ENCODE measurements at regions not wholly inside any gene's neighbourhood (a gene's known extent, or its start where the extent isn't known, plus 50 kb on each side); places are given as distances from the start of the nearest gene placed in this dataset.
"Not testable (repeated sequence)": the region's sequence is repeated elsewhere in the genome, so short reads cannot be mapped to it uniquely, and the experiment has no call there.

- no peaks in the 10 kb centered on the region for H3K4me1 ChIP-seq (ENCODE audit: control insufficient read depth, insufficient read depth, low read length, unreplicated experiment)
- no peaks in the 10 kb centered on the region for H3K79me2 ChIP-seq (ENCODE audit: control insufficient read depth, insufficient read depth, low read length, unreplicated experiment)
- no peak overlapping the region for H3K4me3 ChIP-seq (ENCODE audit: low read depth, low read length)
- no peak overlapping the region for H2AFZ ChIP-seq (ENCODE audit: low read length, unreplicated experiment)
- H3K36me3 ChIP-seq (ENCODE audit: insufficient read depth, low read length): no peaks in the 10 kb centered on the region
- no peak overlapping the region for H3K27ac ChIP-seq (ENCODE audit: low read depth, low read length)
- H3K27me3 ChIP-seq (ENCODE audit: insufficient read depth, low read length): peaks cover 74% of the 10 kb centered on the region
These were observed 53.5 kb downstream of the TEX51 start for GRCh38 chr2:126952216-126952615.

GRCh38 chr2:126953483-126953882 is 54.8 kb downstream of the TEX51 start:
- H3K27me3 ChIP-seq (ENCODE audit: insufficient read depth, low read length): peaks cover 62% of the 10 kb centered on the region
- H3K4me1 ChIP-seq (ENCODE audit: control insufficient read depth, insufficient read depth, low read length, unreplicated experiment): no peaks in the 10 kb centered on the region
- H3K4me3 ChIP-seq (ENCODE audit: low read depth, low read length): no peak overlapping the region
- H3K27ac ChIP-seq (ENCODE audit: low read depth, low read length): no peak overlapping the region
- no peak overlapping the region for H2AFZ ChIP-seq (ENCODE audit: low read length, unreplicated experiment)
- H3K79me2 ChIP-seq (ENCODE audit: control insufficient read depth, insufficient read depth, low read length, unreplicated experiment): no peaks in the 10 kb centered on the region
- H3K36me3 ChIP-seq (ENCODE audit: insufficient read depth, low read length): no peaks in the 10 kb centered on the region

GRCh38 chr2:126954831-126955230 is 56.1 kb downstream of the TEX51 start:
- Histone ChIP-seq H3K4me1 (ENCODE audit: control insufficient read depth, insufficient read depth, low read length, unreplicated experiment) (no peaks in the 10 kb centered on the region), H3K36me3 (ENCODE audit: insufficient read depth, low read length) (no peaks in the 10 kb centered on the region), H3K27ac (ENCODE audit: low read depth, low read length) (no peak overlapping the region), H3K4me3 (ENCODE audit: low read depth, low read length) (no peak overlapping the region), H3K79me2 (ENCODE audit: control insufficient read depth, insufficient read depth, low read length, unreplicated experiment) (no peaks in the 10 kb centered on the region), H2AFZ (ENCODE audit: low read length, unreplicated experiment) (no peak overlapping the region), H3K27me3 (ENCODE audit: insufficient read depth, low read length) (peaks cover 48% of the 10 kb centered on the region)

GRCh38 chr2:126956773-126957172 is 58.1 kb downstream of the TEX51 start:
- H3K36me3 ChIP-seq (ENCODE audit: insufficient read depth, low read length); H3K4me3 ChIP-seq (ENCODE audit: low read depth, low read length); H3K79me2 ChIP-seq (ENCODE audit: control insufficient read depth, insufficient read depth, low read length, unreplicated experiment); H2AFZ ChIP-seq (ENCODE audit: low read length, unreplicated experiment); H3K4me1 ChIP-seq (ENCODE audit: control insufficient read depth, insufficient read depth, low read length, unreplicated experiment); H3K27ac ChIP-seq (ENCODE audit: low read depth, low read length): not testable (repeated sequence)
- peaks cover 42% of the 10 kb centered on the region for H3K27me3 ChIP-seq (ENCODE audit: insufficient read depth, low read length)

- H3K79me2 ChIP-seq (ENCODE audit: control insufficient read depth, insufficient read depth, low read length, unreplicated experiment): no peaks in the 10 kb centered on the region
- H2AFZ ChIP-seq (ENCODE audit: low read length, unreplicated experiment): no peak overlapping the region
- no peak overlapping the region for H3K27ac ChIP-seq (ENCODE audit: low read depth, low read length)
- no peak overlapping the region for H3K4me3 ChIP-seq (ENCODE audit: low read depth, low read length)
- H3K36me3 ChIP-seq (ENCODE audit: insufficient read depth, low read length): no peaks in the 10 kb centered on the region
- H3K27me3 ChIP-seq (ENCODE audit: insufficient read depth, low read length): peaks cover 60% of the 10 kb centered on the region
- H3K4me1 ChIP-seq (ENCODE audit: control insufficient read depth, insufficient read depth, low read length, unreplicated experiment): no peaks in the 10 kb centered on the region
These were observed 64.7 kb downstream of the TEX51 start for GRCh38 chr2:126963390-126963789.

GRCh38 chr2:126966601-126967000 is 67.9 kb downstream of the TEX51 start:
- no peak overlapping the region for H2AFZ ChIP-seq (ENCODE audit: low read length, unreplicated experiment)
- no peaks in the 10 kb centered on the region for H3K79me2 ChIP-seq (ENCODE audit: control insufficient read depth, insufficient read depth, low read length, unreplicated experiment)
- H3K4me1 ChIP-seq (ENCODE audit: control insufficient read depth, insufficient read depth, low read length, unreplicated experiment): no peaks in the 10 kb centered on the region
- peaks cover 87% of the 10 kb centered on the region for H3K27me3 ChIP-seq (ENCODE audit: insufficient read depth, low read length)
- H3K27ac ChIP-seq (ENCODE audit: low read depth, low read length): no peak overlapping the region
- H3K4me3 ChIP-seq (ENCODE audit: low read depth, low read length): no peak overlapping the region
- no peaks in the 10 kb centered on the region for H3K36me3 ChIP-seq (ENCODE audit: insufficient read depth, low read length)

GRCh38 chr2:126970583-126970982 is 71.9 kb downstream of the TEX51 start:
- H3K4me1 ChIP-seq (ENCODE audit: control insufficient read depth, insufficient read depth, low read length, unreplicated experiment): no peaks in the 10 kb centered on the region
- H3K4me3 ChIP-seq (ENCODE audit: low read depth, low read length): no peak overlapping the region
- no peaks in the 10 kb centered on the region for H3K36me3 ChIP-seq (ENCODE audit: insufficient read depth, low read length)
- no peaks in the 10 kb centered on the region for H3K79me2 ChIP-seq (ENCODE audit: control insufficient read depth, insufficient read depth, low read length, unreplicated experiment)
- no peak overlapping the region for H2AFZ ChIP-seq (ENCODE audit: low read length, unreplicated experiment)
- no peak overlapping the region for H3K27ac ChIP-seq (ENCODE audit: low read depth, low read length)
- H3K27me3 ChIP-seq (ENCODE audit: insufficient read depth, low read length): peaks cover 84% of the 10 kb centered on the region

GRCh38 chr2:126971162-126971480 is 72.4 kb downstream of the TEX51 start:
- Histone ChIP-seq H3K4me1 (ENCODE audit: control insufficient read depth, insufficient read depth, low read length, unreplicated experiment) (no peaks in the 10 kb centered on the region), H3K4me3 (ENCODE audit: low read depth, low read length) (no peak overlapping the region), H2AFZ (ENCODE audit: low read length, unreplicated experiment) (no peak overlapping the region)

GRCh38 chr2:126971481-126972278 is 73.0 kb downstream of the TEX51 start:
- Histone ChIP-seq H3K4me3 (ENCODE audit: low read depth, low read length) (peak overlapping the region; percentile 73), H3K27me3 (ENCODE audit: insufficient read depth, low read length) (peaks cover 73% of the 10 kb centered on the region), H3K79me2 (ENCODE audit: control insufficient read depth, insufficient read depth, low read length, unreplicated experiment) (no peaks in the 10 kb centered on the region), H3K4me1 (ENCODE audit: control insufficient read depth, insufficient read depth, low read length, unreplicated experiment) (no peaks in the 10 kb centered on the region), H3K36me3 (ENCODE audit: insufficient read depth, low read length) (no peaks in the 10 kb centered on the region), H2AFZ (ENCODE audit: low read length, unreplicated experiment) (peak overlapping the region; percentile 92), H3K27ac (ENCODE audit: low read depth, low read length) (no peak overlapping the region)

More at GRCh38 chr2:126971162-126971480, 72.4 kb downstream of the TEX51 start:
- Histone ChIP-seq H3K27ac (ENCODE audit: low read depth, low read length) (no peak overlapping the region), H3K36me3 (ENCODE audit: insufficient read depth, low read length) (no peaks in the 10 kb centered on the region), H3K79me2 (ENCODE audit: control insufficient read depth, insufficient read depth, low read length, unreplicated experiment) (no peaks in the 10 kb centered on the region), H3K27me3 (ENCODE audit: insufficient read depth, low read length) (peaks cover 79% of the 10 kb centered on the region)

GRCh38 chr2:126972279-126972626 is 73.6 kb downstream of the TEX51 start:
- Histone ChIP-seq H3K4me1 (ENCODE audit: control insufficient read depth, insufficient read depth, low read length, unreplicated experiment) (no peaks in the 10 kb centered on the region), H3K27me3 (ENCODE audit: insufficient read depth, low read length) (peaks cover 67% of the 10 kb centered on the region), H3K27ac (ENCODE audit: low read depth, low read length) (no peak overlapping the region), H2AFZ (ENCODE audit: low read length, unreplicated experiment) (no peak overlapping the region), H3K36me3 (ENCODE audit: insufficient read depth, low read length) (no peaks in the 10 kb centered on the region), H3K4me3 (ENCODE audit: low read depth, low read length) (no peak overlapping the region), H3K79me2 (ENCODE audit: control insufficient read depth, insufficient read depth, low read length, unreplicated experiment) (no peaks in the 10 kb centered on the region)

GRCh38 chr2:126973745-126974144 is 75.1 kb downstream of the TEX51 start:
- Histone ChIP-seq H3K27me3 (ENCODE audit: insufficient read depth, low read length) (peaks cover 56% of the 10 kb centered on the region), H3K36me3 (ENCODE audit: insufficient read depth, low read length) (no peaks in the 10 kb centered on the region), H3K4me1 (ENCODE audit: control insufficient read depth, insufficient read depth, low read length, unreplicated experiment) (no peaks in the 10 kb centered on the region), H2AFZ (ENCODE audit: low read length, unreplicated experiment) (no peak overlapping the region), H3K27ac (ENCODE audit: low read depth, low read length) (no peak overlapping the region), H3K79me2 (ENCODE audit: control insufficient read depth, insufficient read depth, low read length, unreplicated experiment) (no peaks in the 10 kb centered on the region), H3K4me3 (ENCODE audit: low read depth, low read length) (no peak overlapping the region)
